ENCODE measurements at regions not wholly inside any gene's neighbourhood (a gene's known extent, or its start where the extent isn't known, plus 50 kb on each side); places are given as distances from the start of the nearest gene placed in this dataset.

DNA sequence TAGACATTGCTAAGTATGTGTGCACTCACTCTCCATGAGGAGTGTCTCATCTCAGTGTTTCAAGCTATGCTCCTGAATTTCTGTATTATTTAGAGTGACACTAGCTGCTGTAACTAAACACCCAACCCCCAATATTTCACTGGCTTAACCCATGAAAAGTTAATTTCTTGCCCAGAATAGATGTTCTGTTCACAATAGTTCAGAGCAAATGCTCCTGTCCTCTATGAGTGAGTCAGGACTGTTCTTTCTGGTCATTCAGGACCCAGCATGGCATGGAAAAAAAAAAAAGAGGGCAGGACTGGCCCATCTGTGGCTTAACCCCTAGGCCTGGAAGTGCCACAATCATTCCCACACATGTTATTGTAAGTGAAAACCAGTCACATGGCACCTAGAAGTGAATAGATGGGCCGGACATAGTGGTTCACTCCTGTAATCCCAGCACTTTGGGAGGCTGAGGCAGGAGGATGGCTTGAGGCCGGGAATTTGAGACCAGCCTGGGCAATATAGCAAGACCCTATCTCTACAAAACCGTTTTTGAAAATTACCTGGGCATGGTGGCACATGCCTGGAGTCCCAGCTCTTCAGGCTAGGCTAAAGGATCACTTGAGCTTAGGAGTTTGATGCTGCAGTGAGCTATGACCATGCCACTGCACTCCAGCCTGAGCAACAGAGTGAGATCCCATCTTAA lies 663.6 kb downstream of the IRS1 start:
- H3K4me3 Mint-ChIP-seq = no peak overlapping the region
- H3K27ac Mint-ChIP-seq = no peak overlapping the region
- no peak overlapping the region for H3K27ac ChIP-seq (ENCODE audit: low read depth)
- H4K20me1 ChIP-seq (replicated peaks; ENCODE audit: insufficient read depth) = no peaks in the 10 kb centered on the region
- no peak for DNase-seq (ENCODE audit: low spot score)
- H3K4me2 ChIP-seq = no peak overlapping the region
- H3F3A ChIP-seq (replicated peaks; ENCODE audit: low read depth) = no peaks in the 10 kb centered on the region
- H3K27me3 ChIP-seq (ENCODE audit: insufficient read depth) = no peaks in the 10 kb centered on the region
- H3K4me3 ChIP-seq = no peak overlapping the region
- no peaks in the 10 kb centered on the region for H3K9me3 Mint-ChIP-seq
- ATAC-seq = no peak
- H3K27me3 Mint-ChIP-seq (ENCODE audit: insufficient read depth, low read depth, poor library complexity) = no peaks in the 10 kb centered on the region
- no peaks in the 10 kb centered on the region for H3K79me2 ChIP-seq (replicated peaks; ENCODE audit: insufficient read depth)
- peaks cover 9% of the 10 kb centered on the region; the same call in 1 of the 2 replicates for H3K9me2 ChIP-seq (ENCODE audit: insufficient read depth)
- H3K4me1 Mint-ChIP-seq = peaks cover 18% of the 10 kb centered on the region
- peaks cover 12% of the 10 kb centered on the region for H3K4me1 ChIP-seq (ENCODE audit: insufficient read depth)
- no peak overlapping the region for H2AFZ ChIP-seq
- TF ChIP-seq EZH2phosphoT487 (IDR thresholded peaks at IDR 0.05; ENCODE audit: unreplicated experiment) (no peak), EZH2 (IDR thresholded peaks at IDR 0.05; ENCODE audit: low read depth, unreplicated experiment) (no peak), STAT1 (IDR thresholded peaks at IDR 0.05; ENCODE audit: unreplicated experiment) (no peak), ZNF114 (CRISPR knock-in tag; IDR thresholded peaks at IDR 0.05) (no peak), POLR2AphosphoS5 (IDR thresholded peaks at IDR 0.05; ENCODE audit: low read depth) (no peak), NANOG (IDR thresholded peaks at IDR 0.05; ENCODE audit: borderline replicate concordance) (no peak)
- TF ChIP-seq, protein P1, sequence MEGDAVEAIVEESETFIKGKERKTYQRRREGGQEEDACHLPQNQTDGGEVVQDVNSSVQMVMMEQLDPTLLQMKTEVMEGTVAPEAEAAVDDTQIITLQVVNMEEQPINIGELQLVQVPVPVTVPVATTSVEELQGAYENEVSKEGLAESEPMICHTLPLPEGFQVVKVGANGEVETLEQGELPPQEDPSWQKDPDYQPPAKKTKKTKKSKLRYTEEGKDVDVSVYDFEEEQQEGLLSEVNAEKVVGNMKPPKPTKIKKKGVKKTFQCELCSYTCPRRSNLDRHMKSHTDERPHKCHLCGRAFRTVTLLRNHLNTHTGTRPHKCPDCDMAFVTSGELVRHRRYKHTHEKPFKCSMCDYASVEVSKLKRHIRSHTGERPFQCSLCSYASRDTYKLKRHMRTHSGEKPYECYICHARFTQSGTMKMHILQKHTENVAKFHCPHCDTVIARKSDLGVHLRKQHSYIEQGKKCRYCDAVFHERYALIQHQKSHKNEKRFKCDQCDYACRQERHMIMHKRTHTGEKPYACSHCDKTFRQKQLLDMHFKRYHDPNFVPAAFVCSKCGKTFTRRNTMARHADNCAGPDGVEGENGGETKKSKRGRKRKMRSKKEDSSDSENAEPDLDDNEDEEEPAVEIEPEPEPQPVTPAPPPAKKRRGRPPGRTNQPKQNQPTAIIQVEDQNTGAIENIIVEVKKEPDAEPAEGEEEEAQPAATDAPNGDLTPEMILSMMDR (conservative IDR thresholded peaks at IDR 0.05; ENCODE audit: low read depth in 2 of 2) = no peak
- no peaks in the 10 kb centered on the region for H3K36me3 ChIP-seq (ENCODE audit: insufficient read depth)
- H3K36me3 Mint-ChIP-seq (ENCODE audit: low read depth) = no peaks in the 10 kb centered on the region

DNA sequence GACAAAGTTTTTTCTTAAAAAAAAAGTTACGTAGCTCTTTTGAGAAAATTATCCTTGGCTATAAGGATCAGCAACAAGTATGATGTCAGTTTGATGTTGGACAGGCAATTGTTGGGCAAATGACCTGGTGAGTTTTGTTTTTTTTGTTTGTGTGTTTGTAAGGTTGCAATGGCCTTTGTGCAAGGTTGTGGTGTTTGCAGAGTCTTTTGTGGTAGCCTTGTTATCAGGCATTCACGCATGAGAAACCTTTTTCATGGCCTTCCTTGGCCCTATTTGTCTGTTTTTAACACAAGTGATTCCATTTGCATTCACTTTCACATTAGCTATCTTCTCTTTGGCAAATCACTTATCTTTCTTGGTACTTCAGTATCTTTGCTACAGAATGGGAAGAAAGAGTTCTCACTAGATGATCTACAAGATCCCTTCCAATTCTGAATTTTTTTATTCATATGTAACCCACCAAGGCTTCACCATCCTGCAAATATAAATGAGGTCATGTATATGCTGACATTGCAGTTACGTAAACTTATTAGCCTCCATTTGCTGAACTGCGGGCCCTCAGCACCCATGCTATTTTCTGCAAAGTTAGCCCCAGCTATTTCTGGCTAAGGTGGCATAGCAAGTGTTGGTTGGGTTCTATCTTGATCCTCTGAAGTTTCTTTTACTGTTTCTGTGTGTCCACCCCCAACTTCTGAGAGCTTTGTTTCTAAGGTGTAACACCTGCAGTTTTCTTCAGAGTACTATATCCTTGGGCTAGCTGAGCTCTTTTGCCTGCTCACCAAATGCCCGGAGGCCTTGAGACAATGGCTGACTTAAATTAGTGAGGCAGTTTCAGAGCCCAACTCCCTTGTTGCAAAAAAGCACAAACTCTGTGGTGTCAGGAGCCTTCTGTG lies 667.1 kb downstream of the IRS1 start:
- no peak for ATAC-seq
- Mint-ChIP-seq H3K27me3 (ENCODE audit: insufficient read depth, low read depth, poor library complexity) (no peaks in the 10 kb centered on the region), H3K4me3 (no peak overlapping the region), H3K27ac (no peak overlapping the region), H3K4me1 (peaks cover 18% of the 10 kb centered on the region), H3K9me3 (no peaks in the 10 kb centered on the region), H3K36me3 (ENCODE audit: low read depth) (no peaks in the 10 kb centered on the region)
- Histone ChIP-seq H2AFZ (peak overlapping the region; percentile 80), H3K9me2 (ENCODE audit: insufficient read depth) (peaks cover 9% of the 10 kb centered on the region; the same call in 1 of the 2 replicates), H4K20me1 (replicated peaks; ENCODE audit: insufficient read depth) (no peaks in the 10 kb centered on the region), H3K36me3 (ENCODE audit: insufficient read depth) (no peaks in the 10 kb centered on the region), H3K4me1 (ENCODE audit: insufficient read depth) (peaks cover 12% of the 10 kb centered on the region), H3K27ac (ENCODE audit: low read depth) (no peak overlapping the region), H3F3A (replicated peaks; ENCODE audit: low read depth) (no peaks in the 10 kb centered on the region), H3K79me2 (replicated peaks; ENCODE audit: insufficient read depth) (no peaks in the 10 kb centered on the region), H3K27me3 (ENCODE audit: insufficient read depth) (no peaks in the 10 kb centered on the region), H3K4me2 (no peak overlapping the region), H3K4me3 (no peak overlapping the region)
- TF ChIP-seq EZH2phosphoT487 (IDR thresholded peaks at IDR 0.05; ENCODE audit: unreplicated experiment) = no peak
- TF ChIP-seq, protein P2, sequence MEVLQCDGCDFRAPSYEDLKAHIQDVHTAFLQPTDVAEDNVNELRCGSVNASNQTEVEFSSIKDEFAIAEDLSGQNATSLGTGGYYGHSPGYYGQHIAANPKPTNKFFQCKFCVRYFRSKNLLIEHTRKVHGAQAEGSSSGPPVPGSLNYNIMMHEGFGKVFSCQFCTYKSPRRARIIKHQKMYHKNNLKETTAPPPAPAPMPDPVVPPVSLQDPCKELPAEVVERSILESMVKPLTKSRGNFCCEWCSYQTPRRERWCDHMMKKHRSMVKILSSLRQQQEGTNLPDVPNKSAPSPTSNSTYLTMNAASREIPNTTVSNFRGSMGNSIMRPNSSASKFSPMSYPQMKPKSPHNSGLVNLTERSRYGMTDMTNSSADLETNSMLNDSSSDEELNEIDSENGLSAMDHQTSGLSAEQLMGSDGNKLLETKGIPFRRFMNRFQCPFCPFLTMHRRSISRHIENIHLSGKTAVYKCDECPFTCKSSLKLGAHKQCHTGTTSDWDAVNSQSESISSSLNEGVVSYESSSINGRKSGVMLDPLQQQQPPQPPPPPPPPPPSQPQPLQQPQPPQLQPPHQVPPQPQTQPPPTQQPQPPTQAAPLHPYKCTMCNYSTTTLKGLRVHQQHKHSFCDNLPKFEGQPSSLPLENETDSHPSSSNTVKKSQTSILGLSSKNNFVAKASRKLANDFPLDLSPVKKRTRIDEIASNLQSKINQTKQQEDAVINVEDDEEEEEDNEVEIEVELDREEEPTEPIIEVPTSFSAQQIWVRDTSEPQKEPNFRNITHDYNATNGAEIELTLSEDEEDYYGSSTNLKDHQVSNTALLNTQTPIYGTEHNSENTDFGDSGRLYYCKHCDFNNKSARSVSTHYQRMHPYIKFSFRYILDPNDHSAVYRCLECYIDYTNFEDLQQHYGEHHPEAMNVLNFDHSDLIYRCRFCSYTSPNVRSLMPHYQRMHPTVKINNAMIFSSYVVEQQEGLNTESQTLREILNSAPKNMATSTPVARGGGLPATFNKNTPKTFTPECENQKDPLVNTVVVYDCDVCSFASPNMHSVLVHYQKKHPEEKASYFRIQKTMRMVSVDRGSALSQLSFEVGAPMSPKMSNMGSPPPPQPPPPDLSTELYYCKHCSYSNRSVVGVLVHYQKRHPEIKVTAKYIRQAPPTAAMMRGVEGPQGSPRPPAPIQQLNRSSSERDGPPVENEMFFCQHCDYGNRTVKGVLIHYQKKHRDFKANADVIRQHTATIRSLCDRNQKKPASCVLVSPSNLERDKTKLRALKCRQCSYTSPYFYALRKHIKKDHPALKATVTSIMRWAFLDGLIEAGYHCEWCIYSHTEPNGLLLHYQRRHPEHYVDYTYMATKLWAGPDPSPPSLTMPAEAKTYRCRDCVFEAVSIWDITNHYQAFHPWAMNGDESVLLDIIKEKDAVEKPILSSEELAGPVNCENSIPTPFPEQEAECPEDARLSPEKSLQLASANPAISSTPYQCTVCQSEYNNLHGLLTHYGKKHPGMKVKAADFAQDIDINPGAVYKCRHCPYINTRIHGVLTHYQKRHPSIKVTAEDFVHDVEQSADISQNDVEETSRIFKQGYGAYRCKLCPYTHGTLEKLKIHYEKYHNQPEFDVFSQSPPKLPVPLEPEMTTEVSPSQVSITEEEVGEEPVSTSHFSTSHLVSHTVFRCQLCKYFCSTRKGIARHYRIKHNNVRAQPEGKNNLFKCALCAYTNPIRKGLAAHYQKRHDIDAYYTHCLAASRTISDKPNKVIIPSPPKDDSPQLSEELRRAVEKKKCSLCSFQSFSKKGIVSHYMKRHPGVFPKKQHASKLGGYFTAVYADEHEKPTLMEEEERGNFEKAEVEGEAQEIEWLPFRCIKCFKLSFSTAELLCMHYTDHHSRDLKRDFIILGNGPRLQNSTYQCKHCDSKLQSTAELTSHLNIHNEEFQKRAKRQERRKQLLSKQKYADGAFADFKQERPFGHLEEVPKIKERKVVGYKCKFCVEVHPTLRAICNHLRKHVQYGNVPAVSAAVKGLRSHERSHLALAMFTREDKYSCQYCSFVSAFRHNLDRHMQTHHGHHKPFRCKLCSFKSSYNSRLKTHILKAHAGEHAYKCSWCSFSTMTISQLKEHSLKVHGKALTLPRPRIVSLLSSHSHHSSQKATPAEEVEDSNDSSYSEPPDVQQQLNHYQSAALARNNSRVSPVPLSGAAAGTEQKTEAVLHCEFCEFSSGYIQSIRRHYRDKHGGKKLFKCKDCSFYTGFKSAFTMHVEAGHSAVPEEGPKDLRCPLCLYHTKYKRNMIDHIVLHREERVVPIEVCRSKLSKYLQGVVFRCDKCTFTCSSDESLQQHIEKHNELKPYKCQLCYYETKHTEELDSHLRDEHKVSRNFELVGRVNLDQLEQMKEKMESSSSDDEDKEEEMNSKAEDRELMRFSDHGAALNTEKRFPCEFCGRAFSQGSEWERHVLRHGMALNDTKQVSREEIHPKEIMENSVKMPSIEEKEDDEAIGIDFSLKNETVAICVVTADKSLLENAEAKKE (CRISPR knock-in tag; IDR thresholded peaks at IDR 0.05) = no peak
- TF ChIP-seq POLR2AphosphoS5 (IDR thresholded peaks at IDR 0.05; ENCODE audit: low read depth) = no peak
- DNase-seq (ENCODE audit: low spot score) = no peak
